Endometrial microvascular endothelial cells (primary cell): ENCODE measurements at regions not wholly inside any gene's neighbourhood (a gene's known extent, or its start where the extent isn't known, plus 50 kb on each side); places are given as distances from the start of the nearest gene placed in this dataset.

Experiments
- in situ Hi-C: cut with HindIII; loops from 2 replicates; pipeline ENCODE4 v1.10.0; 2017; ENCODE audit warnings: low sequenced_read_pairs, low pct_unique_long_range_greater_than_20kb; ENCODE audit errors: inconsistent ontology term

DNA sequence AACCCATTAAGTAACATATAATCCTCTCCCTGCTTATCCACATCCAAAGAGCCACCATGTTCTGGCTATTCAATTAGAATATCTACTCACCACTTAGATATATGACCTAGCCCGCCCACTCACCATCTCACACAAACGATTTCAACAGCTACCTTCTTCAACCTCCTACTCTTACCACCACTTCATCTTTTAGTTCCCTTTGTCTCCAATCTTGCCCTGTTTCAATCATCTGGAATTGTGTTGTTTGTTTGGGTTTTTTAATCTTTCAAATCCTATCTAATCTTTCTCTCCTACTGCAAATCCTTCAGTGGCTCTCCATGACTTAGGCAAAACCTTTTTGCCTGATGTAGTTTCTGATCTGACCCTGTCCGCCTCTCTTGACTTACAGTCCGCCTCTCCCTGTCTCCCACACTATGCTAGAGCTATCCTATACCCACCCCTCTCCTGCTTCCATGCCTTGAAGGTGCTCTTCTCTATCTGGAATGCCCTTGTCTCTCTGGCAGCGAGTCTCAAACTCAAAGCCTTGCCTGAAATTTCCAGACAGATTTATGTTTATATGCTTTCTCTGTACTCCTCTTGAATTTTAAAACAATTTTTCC is 161.0 kb upstream of the CRY1 start:
- in situ Hi-C loops, result no loop called here

DNA sequence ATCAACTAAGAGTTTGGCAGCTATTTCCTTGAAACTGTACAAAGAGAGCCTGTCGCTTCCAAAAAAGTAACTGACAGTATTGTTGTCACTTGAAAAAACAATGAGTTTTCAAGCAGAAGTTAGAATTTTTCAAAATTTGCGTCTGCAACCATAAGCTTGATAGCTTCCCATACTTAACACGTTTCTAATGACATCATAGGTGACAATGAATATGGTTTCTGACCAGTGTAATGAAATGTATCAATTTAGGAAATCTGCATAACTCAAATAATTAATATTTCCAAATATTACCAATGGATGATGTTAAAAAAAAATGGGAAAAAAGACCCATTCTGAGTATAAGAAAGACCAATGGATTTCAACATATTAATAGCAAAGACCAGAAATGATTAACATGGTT is 165.4 kb upstream of the CRY1 start:
- in situ Hi-C loops, result no loop called here

DNA sequence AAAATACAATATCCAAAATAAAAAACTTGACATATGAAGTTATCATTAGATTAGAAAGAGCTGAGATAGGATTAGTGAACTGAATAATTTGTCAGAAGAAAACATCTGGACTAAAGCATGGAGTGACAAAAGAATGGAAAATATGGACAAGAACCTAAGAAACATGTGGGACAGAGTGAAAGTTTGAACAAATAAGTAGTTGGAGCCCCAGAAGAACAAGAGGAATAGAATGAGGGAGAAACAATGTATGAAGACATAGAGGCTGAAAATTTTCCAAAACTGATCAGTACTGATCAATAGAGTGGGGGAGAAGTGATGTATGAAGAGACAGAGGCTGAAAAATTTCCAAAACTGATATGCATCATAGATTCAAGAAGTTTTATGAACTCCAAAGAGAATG is 170.6 kb upstream of the CRY1 start:
- in situ Hi-C loops, result no loop called here

DNA sequence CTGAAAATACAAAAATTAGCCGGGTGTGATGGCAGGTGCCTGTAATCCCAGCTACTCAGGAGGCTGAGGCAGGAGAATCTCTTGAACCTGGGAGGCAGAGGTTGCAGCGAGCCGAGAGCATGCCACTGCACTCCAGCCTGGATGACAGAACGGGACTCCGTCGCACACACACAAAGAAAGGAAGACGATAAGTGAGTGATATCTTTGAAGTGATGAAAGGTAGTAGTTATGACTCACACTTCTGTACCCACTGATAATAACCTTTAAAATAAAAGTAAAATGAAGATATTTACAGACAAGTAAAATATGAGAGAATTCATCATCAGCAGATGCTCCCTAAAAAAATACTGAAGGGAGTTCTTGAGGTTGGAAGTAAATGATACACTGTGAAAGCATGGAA is 171.3 kb upstream of the CRY1 start:
- in situ Hi-C loops, result no loop called here

DNA sequence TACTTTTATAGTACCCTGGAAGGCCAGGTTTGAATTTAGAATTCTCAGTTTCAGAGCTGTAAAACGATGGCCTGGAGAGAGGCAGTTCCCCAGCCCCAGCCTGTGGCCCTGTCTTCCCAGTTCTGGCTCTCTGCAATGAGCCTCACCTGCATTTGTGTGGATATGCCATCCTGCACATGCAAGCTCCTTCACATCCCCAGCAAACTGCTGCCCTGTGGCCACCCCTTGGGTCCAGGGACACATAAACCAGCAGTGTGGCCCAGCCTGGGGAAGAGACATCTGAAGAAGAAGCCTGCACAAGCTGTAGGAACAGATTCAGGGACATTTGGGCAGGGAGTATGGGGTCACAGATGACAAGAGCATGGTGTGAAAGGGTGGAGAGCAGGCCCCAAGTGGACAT is 174.3 kb upstream of the CRY1 start:
- in situ Hi-C loops, result no loop called here

DNA sequence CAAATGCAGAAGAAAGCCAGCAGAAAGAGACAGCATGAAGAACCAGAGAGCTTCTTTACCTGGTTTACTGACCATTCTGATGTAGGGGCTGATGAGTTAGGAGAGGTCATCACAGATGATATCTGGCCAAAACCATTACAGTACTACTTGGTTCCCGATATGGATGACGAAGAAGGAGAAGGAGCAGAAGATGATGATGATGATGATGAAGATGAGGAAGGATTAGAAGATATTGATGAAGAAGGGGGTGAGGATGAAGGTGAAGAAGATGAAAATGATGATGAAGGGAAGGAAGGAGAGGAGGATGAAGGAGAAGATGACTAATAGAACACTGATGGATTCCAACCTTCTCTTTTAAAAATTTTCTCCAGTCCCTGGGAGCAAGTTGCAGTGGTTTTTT is 178.2 kb upstream of the CRY1 start:
- in situ Hi-C loops, result no loop called here

DNA sequence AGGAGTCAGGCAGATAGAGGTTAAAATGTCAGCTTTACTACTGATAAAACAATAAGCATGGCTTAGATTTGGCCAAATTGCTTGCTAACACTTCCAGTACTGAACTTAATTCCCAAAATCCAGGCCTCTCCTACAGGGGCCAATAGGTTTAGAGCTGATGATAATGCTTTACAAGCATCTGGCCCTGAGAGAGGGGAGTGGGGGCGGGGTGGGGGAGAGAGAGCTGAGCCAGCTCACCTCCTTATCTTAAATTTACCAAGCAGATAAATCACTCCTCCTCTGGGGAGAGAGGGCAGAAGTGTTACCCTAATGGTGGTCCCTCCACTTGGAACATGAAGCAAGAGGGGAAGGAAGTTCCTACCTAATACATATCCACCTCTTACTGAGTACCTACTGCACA is 182.2 kb upstream of the CRY1 start:
- in situ Hi-C loops, result no loop called here

DNA sequence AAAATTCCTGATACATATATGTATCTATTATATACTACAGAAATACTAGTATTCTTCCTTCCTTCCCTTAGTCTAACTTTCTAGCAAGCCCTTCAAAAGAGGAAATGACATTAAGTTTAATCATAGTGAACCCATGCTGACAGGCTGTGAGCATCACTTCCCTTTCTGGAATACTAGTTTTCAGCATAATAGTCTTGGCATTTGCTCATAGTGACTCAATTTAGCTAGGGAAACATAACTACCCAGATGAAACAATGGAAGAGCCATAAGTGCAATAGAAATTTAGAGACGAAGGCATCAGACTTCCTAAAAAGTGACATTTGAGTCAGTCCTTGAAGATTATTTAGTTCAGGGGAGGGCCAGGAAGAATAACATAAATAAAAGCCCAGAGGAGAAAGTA is 184.5 kb upstream of the CRY1 start:
- in situ Hi-C loops, result no loop called here

DNA sequence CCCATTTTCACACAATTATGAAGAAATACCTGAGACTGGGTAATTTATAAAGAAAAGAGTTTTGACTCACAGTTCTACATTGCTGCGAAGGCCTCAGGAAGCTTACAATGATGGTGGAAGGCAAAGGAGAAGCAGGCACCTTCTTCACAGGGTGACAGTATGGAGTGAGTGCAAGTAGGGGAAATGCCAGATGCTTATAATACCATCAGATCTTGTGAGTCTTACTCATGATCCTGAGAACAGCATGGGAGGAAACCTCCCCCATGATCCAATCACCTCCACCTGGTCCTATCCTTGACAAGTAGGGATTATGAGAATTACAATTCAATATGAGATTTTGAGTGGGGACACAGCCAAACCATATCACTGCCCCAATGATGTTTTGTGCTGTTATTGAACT is 189.3 kb upstream of the CRY1 start:
- in situ Hi-C loops, result no loop called here

DNA sequence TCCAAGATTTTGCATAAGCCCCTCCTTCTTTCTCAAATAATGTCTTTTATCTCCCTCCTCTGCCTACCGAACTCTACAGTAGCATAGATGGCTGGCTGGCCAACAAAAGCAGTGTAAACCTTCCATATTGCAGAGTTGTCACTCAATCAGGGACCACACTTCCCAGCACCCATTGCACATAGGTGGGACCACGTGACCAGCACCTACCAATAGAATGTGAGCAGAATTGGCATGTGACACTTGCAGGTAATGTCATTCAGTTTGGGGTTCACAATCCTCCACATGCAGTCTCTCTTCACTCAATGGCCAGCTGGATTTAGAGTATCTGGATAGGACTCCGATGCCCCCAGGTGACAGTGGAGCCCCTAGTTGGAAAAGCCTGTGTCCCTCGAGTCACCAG is 190.3 kb upstream of the CRY1 start:
- in situ Hi-C loops, result no loop called here

DNA sequence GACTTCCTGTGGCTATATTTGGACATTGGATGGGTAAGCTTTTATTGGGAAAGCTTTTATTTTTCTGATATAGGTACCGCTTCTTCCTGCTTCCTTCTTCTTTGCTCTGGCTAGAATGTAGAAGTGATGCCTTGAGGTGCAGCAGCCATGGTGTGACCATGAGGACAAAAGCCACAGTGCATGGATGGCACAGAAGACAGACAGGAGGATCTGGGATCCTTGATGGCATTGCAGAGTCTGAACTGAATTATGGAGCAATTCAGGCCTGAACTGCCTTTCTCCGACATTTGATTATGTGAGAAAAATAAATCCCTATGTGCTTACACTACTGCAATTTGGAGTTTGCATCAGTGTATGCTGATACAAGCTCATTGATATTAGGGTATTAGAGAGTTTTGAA is 191.3 kb upstream of the CRY1 start:
- in situ Hi-C loops, result no loop called here

DNA sequence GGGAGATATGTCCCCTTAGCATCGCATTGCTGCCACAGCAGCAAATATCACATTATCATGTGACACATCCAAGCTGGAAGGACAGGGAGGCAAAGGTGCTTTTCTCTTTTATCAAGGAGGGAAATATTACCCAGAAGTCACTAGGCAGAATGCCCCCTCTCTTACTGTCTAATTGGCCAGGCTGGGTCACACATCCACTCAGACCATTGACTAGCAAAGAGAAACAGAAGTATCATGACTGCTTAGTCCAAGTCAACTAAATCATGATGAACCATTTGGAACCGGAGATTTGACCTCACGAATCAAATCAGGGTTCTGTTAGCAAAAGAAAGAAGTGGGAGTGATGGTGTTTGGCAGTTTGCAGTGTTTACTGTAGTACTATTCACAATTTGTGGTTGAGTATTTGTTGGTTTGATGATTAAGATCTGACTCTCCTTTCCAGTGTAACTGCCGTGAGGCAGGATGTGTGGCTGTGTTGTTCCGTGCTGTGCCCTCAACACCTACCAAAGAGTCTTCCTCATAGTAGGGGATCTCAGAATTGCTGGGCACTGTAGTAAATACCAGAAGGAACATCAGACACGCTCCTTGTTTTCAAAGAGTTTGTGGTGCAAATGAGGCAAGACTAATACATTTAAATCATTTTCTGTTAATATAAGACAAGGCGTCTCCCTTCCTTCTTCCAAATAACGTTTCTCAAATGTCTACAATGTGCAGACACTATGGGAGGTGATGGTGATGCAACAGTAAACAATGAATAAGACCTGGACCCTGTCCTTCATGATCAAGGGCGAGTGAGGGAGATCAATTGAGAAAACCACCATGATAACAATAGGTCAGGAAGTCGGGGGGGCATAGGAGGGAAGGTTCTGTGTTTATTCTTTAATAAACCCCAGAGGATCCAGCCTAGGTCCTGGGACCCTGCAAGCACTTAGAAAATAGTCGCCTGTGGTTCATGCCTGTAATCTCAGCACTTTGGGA is 194.4 kb upstream of the CRY1 start:
- in situ Hi-C loops, result no loop called here

DNA sequence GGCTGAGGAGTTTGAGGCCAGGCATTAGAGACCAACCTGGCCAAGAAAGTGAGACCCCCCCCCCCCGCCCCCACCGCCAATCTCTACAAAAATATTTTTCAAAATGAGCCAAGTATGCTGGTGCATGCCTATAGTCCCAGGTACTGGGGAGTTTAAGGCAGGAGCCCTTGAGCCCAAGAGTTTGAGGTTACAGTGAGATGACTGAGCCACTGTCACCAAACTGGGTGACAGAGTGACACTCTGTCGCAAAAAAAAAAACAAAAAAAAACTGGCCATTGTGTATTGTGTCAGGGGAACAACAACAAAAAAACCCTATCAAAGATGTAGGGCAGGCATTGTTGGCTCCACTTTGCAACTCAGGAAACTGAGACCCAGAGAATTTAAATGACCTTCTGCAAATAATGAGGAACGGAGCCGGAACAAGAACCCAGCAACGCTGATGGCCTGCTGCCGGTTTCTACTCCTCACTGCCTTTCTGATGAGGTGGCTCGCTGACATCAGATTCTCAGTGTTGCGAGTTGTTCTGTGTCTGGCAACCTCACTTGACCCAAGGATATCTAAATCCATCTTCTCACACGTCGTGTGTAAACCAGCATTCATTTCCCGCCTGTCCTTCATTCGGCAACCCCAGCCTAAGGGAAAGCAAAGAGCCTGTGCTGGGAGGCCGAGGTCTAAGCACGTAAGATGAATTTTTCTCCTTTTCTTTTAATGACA is 195.2 kb upstream of the CRY1 start:
- in situ Hi-C loops, result no loop called here

DNA sequence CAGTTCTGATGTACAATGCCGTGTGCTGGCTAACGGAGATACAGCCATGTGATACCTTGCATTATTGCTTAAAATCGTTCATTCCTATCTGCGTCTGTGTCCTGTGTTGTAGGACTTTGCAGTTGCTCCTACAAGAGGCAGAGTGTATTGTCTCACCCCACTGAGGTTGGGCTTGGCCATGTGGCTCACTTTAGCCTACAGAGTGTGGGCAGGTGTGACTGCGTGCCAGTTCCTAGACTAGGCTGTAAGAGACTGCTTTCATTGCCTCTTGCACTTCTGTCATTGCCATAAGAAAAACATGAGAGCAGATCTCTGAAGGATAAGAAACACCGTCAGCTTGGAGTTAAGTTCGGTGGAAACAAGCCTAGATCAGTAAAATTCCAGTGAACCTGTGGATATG is 197.7 kb upstream of the CRY1 start:
- in situ Hi-C loops, result no loop called here

DNA sequence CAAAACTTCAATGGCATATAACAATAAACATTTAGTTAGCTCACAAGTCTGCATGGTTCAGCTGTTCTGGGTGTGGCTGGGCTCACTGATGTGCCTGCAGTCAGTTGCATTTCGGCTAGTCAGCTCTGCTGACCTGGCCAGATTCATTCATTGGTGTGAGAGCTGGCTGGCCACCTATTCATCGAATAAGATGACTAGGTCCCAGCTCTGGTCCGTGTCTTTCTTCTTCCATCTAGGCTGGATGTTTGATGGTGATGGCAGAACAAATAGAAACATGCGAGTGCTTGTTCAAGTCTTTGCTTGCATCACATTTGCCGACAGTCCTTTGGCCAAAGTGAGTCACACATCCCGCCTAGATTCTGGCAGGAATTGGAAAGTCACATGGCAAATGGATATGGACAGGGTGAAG is 203.3 kb upstream of the CRY1 start:
- in situ Hi-C loops, result no loop called here

DNA sequence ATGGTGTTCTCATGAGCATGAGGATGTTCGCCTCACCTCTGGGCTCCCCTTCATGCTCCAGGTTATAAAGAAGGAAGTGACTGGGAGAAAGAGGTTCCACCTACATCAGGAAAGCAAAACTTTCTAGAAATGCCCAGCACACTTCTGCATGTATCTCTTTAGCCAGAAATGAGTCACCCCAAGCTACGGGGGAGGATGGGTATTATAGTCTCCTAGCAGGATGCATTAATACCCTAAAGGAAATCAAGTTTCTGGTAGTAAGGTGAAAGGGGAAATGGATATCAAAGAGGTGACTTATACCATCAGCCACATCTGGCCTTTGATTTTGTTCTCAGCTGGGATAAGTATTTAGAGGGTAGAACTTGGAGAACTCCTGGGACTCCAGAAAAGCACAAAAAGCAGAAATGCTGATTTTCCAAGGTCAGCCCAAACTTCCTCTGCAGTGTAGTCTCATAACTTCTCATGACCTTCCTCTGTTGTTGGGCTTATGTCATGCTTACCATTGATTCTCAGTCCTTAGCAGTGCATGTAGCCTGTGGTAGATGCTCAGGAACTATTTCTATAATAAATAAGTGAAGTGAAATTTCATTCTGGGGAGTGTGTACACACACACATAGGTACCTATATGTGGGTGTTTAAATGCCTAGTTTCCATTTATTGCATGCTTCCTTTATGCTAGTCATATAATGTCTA is 209.4 kb upstream of the CRY1 start:
- in situ Hi-C loops, result no loop called here

DNA sequence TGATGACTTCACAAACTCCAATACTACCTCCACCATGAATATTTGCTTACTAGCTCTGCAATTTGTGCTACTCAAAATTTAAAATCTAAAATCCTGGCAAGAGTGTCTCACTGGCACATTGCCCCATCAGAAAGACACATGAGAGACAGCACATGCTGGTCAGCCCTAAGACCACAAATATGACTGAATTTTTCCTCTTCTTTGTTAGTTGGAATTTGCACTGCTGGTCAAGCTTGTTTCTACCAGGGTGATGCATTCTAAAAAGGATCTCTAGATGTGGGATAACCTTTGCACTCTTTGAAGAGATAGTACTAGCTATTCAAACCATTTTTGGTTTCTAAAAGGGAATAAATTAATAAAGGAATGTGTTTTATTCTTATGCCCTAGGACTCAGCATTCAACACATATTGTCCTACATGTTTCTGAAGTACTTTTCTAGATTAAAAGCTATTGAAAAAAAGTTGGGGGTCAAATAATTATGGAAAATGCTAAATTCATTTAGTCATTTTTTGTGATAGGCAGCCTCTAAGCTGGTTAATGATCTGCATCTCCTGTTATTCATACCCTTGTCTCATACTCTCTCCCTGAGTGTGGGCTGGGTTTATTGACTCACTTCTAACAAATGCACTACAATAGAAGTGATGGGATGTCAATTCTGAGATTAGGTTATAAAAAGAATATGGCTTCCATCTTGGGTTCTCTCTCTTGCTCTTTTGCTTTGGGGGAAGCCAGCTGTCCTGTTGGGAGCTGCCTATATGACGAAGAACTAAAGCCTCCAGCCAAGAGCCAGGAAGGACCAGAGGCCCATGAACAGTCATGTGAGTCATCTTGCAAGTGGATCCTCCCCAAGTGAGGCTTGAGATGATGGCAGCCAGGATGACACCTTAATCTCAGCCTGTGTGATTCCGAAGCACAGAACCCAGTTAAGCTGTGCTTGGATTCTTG is 211.5 kb upstream of the CRY1 start:
- in situ Hi-C loops, result no loop called here

DNA sequence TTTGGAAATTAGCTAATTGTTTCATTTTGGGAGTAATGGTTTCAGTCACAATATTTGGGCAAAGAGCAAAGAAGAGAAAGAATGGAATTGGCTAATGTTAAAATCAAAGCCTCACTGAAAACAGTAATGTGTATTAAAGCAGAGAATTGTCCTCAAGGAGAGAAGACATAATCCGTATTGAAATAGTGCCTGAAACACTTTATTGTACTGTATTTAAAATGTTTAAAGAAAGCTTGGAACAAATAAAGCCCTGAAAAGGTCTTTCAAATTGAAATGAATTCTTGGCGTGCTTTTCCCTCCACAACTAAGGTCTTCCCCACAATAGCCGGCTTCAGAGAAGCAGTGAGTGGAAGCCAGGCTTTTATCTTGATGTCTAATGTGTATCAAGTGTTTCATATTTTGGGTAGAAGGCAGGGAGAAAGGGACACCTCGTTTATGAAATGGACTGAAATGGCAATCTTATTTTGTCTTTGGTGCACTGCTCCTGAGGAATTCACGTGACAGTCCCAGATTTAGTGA is 212.9 kb upstream of the CRY1 start:
- in situ Hi-C loops, result no loop called here
